Colonic mucosa (tissue), 4 donors: ENCODE measurements at regions not wholly inside any gene's neighbourhood (a gene's known extent, or its start where the extent isn't known, plus 50 kb on each side); places are given as distances from the start of the nearest gene placed in this dataset.

Experiments
- DNase-seq: peaks from one replicate; pipeline ENCODE4 v3.0.0-alpha.2; 2020
- H3K27ac ChIP-seq: fragments of 200-600 bp; one replicate; pipeline ENCODE4 v1.8.0; 2021
- H3K27me3 ChIP-seq: fragments of 200-600 bp; one replicate; pipeline ENCODE4 v1.8.0; 2021
- H3K36me3 ChIP-seq: fragments of 200-600 bp; one replicate; pipeline ENCODE4 v1.8.0; 2021
- H3K4me1 ChIP-seq: fragments of 200-600 bp; one replicate; pipeline ENCODE4 v1.8.0; 2021; ENCODE audit warnings: mild to moderate bottlenecking
- H3K4me3 ChIP-seq: fragments of 200-600 bp; one replicate; pipeline ENCODE4 v1.8.0; 2021
- H3K9ac ChIP-seq, 2 donors: one replicate each; pipeline ENCODE4 v1.7.0; 2013; ENCODE audit warnings: control low read depth in 2 of 2, low read depth in 2 of 2, low read length in 2 of 2
- H3K9me3 ChIP-seq: fragments of 200-600 bp; one replicate; pipeline ENCODE4 v1.8.0; 2021
- CTCF ChIP-seq: fragments of 200-600 bp; IDR thresholded peaks from one replicate; pipeline ENCODE4 v1.8.0; 2022; ENCODE audit warnings: antibody characterized with exemption, mild to moderate bottlenecking
- intact Hi-C: fragments of 100-400 bp; cut with DNase I; formaldehyde crosslinking; loops from one replicate; pipeline ENCODE4 v1.14.1; 2022
- donor health status: healthy.
- donor health status: DM: no; HTN: no; CAD: no.
- donor health status: DM: no; HTN: no; CAD: no.

- H3K9ac ChIP-seq, result no peak overlapping the region
- H3K9me3 ChIP-seq, result no peaks in the 10 kb centered on the region
- H3K27me3 ChIP-seq, result no peaks in the 10 kb centered on the region
- TF ChIP-seq CTCF, result no peak
- DNase-seq, result no peak
- intact Hi-C loops, result no loop called here
- H3K36me3 ChIP-seq, result no peaks in the 10 kb centered on the region
- no peak overlapping the region for H3K4me3 ChIP-seq
- H3K4me1 ChIP-seq, result no peaks in the 10 kb centered on the region
- no peak overlapping the region for H3K27ac ChIP-seq
Measured at GRCh38 chr10:3904419-3904960, 119.5 kb upstream of the KLF6 start.

GRCh38 chr10:3902809-3903410 is 117.9 kb upstream of the KLF6 start:
- no peak overlapping the region for H3K27ac ChIP-seq
- H3K4me1 ChIP-seq, result no peaks in the 10 kb centered on the region
- no peak overlapping the region for H3K9ac ChIP-seq
- no peaks in the 10 kb centered on the region for H3K36me3 ChIP-seq
- no peaks in the 10 kb centered on the region for H3K9me3 ChIP-seq
- no peak for TF ChIP-seq CTCF
- no peak overlapping the region for H3K4me3 ChIP-seq
- intact Hi-C loops, result no loop called here
- DNase-seq, result no peak
- no peaks in the 10 kb centered on the region for H3K27me3 ChIP-seq

- Histone ChIP-seq H3K4me3 (no peak overlapping the region), H3K4me1 (no peaks in the 10 kb centered on the region), H3K36me3 (no peaks in the 10 kb centered on the region), H3K27ac (no peak overlapping the region), H3K27me3 (no peaks in the 10 kb centered on the region), H3K9ac (no peak overlapping the region), H3K9me3 (no peaks in the 10 kb centered on the region)
- TF ChIP-seq CTCF, result no peak
- DNase-seq, result no peak
- intact Hi-C loops, result no loop called here
Measured at GRCh38 chr10:3902054-3902808, 117.2 kb upstream of the KLF6 start.

- H3K36me3 ChIP-seq, result no peaks in the 10 kb centered on the region
- no peak overlapping the region for H3K27ac ChIP-seq
- intact Hi-C loops, result no loop called here
- H3K27me3 ChIP-seq, result no peaks in the 10 kb centered on the region
- no peaks in the 10 kb centered on the region for H3K4me1 ChIP-seq
- no peak for DNase-seq
- H3K9me3 ChIP-seq, result no peaks in the 10 kb centered on the region
- TF ChIP-seq CTCF, result no peak
- H3K4me3 ChIP-seq, result no peak overlapping the region
- H3K9ac ChIP-seq, result no peak overlapping the region
Measured at GRCh38 chr10:3901370-3901769, 116.4 kb upstream of the KLF6 start.

GRCh38 chr10:3900391-3900790 is 115.4 kb upstream of the KLF6 start:
- no peak for TF ChIP-seq CTCF
- H3K4me3 ChIP-seq, result no peak overlapping the region
- no peak overlapping the region for H3K9ac ChIP-seq
- H3K27ac ChIP-seq, result no peak overlapping the region
- no peaks in the 10 kb centered on the region for H3K9me3 ChIP-seq
- H3K27me3 ChIP-seq, result no peaks in the 10 kb centered on the region
- H3K36me3 ChIP-seq, result no peaks in the 10 kb centered on the region
- intact Hi-C loops, result no loop called here
- H3K4me1 ChIP-seq, result no peaks in the 10 kb centered on the region
- DNase-seq, result no peak
